Stimulated activated CD8-positive, alpha-beta memory T cell treated with anti-CD3 and anti-CD28 coated beads, Interleukin-7, amount 100 ng/mL, for 4 hours (primary cell): ENCODE measurements at regions not wholly inside any gene's neighbourhood (a gene's known extent, or its start where the extent isn't known, plus 50 kb on each side); places are given as distances from the start of the nearest gene placed in this dataset.
"Not testable (repeated sequence)": the region's sequence is repeated elsewhere in the genome, so short reads cannot be mapped to it uniquely, and the experiment has no call there.

Source experiments
- DNase-seq, 2 donors: peaks; one replicate each; pipeline ENCODE4 v3.0.0-alpha.2; 2020; ENCODE audit warnings: low read depth in 2 of 2

- no peak for DNase-seq
These were observed 189.9 kb downstream of the PRL start for GRCh38 chr6:22106961-22107360.

- DNase-seq, result no peak
These were observed 188.6 kb downstream of the PRL start for GRCh38 chr6:22108199-22108598.

- DNase-seq, result no peak
These were observed 186.8 kb downstream of the PRL start for GRCh38 chr6:22110061-22110460.

- DNase-seq, result no peak
These were observed 184.4 kb downstream of the PRL start for GRCh38 chr6:22112461-22112860.

- no peak for DNase-seq
These were observed 183.6 kb downstream of the PRL start for GRCh38 chr6:22113026-22113766.

- DNase-seq, result no peak
These were observed 181.3 kb downstream of the PRL start for GRCh38 chr6:22115559-22115958.

GRCh38 chr6:22117631-22118030, 179.2 kb downstream of the PRL start:
- no peak for DNase-seq

- DNase-seq, result no peak
These were observed 177.3 kb downstream of the PRL start for GRCh38 chr6:22119500-22119899.

- no peak for DNase-seq
These were observed 172.1 kb downstream of the PRL start for GRCh38 chr6:22124756-22125155.

- DNase-seq, result no peak
These were observed 169.9 kb downstream of the PRL start for GRCh38 chr6:22126910-22127309.

GRCh38 chr6:22129751-22130150, 167.1 kb downstream of the PRL start:
- DNase-seq, result no peak

GRCh38 chr6:22132656-22133055, 164.2 kb downstream of the PRL start:
- DNase-seq, result no peak

GRCh38 chr6:22133357-22133756, 163.5 kb downstream of the PRL start:
- DNase-seq, result no peak

- DNase-seq, result no peak
These were observed 162.5 kb downstream of the PRL start for GRCh38 chr6:22134308-22134707.

- DNase-seq, result no peak
These were observed 161.4 kb downstream of the PRL start for GRCh38 chr6:22135395-22135794.

- not testable (repeated sequence) for DNase-seq
These were observed 156.1 kb downstream of the PRL start for GRCh38 chr6:22140736-22141135.

GRCh38 chr6:22141241-22141745, 155.5 kb downstream of the PRL start:
- DNase-seq, result no peak

- DNase-seq, result no peak
These were observed 154.0 kb downstream of the PRL start for GRCh38 chr6:22142856-22143255.

- no peak for DNase-seq
These were observed 151.5 kb downstream of the PRL start for GRCh38 chr6:22145376-22145775.

GRCh38 chr6:22145823-22146677, 150.8 kb downstream of the PRL start:
- no peak for DNase-seq

- DNase-seq, result no peak
These were observed 150.2 kb downstream of the PRL start for GRCh38 chr6:22146678-22146930.

GRCh38 chr6:22146931-22147701, 149.7 kb downstream of the PRL start:
- no peak for DNase-seq
